GM12865 (cell line): ENCODE measurements at regions not wholly inside any gene's neighbourhood (a gene's known extent, or its start where the extent isn't known, plus 50 kb on each side); places are given as distances from the start of the nearest gene placed in this dataset.

ENCODE experiments used
- DNase-seq: peaks from one replicate; pipeline ENCODE4 v3.0.0; 2010; ENCODE audit warnings: low read depth
- H3K4me3 ChIP-seq: 2 replicates; pipeline ENCODE4 v1.5.1; 2011; ENCODE audit warnings: mild to moderate bottlenecking, low read depth, low read length, control low read depth
- CTCF ChIP-seq: IDR thresholded peaks from 2 replicates; pipeline ENCODE4 v1.5.1; 2011; ENCODE audit warnings: low read length, control low read depth, low read depth, inconsistent platforms; ENCODE audit not compliant: insufficient read depth; ENCODE audit errors: missing control alignments

GRCh38 chr5:92525131-92525530 lies 1055.9 kb downstream of the NR2F1-AS1 start:
- TF ChIP-seq CTCF: no peak

DNA sequence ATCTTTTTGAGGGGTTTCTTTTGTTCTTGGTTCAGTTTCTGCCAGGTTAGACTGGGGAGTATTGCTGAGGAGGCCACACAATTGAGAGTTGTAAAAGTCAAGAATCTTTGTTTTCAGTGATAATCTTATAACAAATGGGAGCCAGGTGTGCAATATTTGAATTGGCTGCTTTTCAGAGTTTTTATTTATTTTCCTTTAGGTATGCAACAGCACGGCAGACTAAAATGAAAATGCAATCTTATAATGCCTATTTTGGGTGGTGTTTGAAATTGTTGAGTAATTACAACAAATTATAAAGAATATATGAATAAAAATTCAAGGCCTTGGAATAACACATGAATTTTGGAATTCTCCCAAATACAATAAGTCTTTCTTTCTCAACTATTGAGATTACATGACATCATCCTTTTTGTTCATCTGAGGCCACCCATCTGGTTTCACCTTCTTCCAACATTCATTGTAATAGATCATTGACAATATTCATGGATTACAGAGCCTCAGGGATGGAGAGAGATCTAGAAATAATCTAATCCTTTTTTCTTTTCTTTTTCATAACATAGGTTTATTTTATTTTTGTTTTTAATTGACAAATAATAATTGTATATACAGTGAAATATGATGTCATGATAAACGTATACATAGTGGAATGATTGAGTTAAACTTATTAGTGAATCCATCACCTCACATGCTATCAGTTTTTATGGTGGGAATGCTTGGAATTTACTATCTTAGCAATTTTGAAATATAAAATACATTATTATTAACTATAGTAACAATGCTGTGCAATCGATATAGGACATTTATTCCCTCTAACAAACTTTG lies 1061.0 kb downstream of the NR2F1-AS1 start:
- no peak for DNase-seq
- no peak overlapping the region for H3K4me3 ChIP-seq
- no peak for TF ChIP-seq CTCF

More at GRCh38 chr5:92525131-92525530, 1055.9 kb downstream of the NR2F1-AS1 start:
- DNase-seq: no peak
- H3K4me3 ChIP-seq: no peak overlapping the region

DNA sequence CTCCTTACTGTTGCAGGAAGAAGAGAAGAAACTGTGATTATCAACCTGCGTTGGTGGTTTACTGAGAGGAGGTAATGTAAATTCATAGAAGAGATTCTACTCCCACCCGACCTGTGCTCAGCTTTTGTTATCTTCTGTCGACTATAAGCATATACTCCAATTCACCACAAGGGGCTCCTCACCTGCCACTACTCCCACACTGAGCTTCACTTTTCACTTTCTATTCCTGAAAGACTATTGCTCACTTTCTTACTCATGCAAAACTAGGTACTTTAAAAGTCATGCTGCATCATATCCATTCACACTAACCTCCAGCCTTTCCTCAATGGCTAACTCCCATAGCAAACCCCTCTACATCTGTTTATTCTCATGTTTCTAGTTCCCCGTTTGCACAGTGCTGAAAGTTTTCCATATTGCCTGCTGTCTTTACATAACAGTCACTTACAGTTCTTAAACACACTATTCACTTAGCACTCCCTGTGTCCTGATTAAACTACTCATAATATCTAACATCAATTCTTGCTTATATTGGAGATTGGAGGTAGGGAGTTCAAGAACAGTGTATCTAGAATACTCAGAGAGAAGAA lies 1062.6 kb downstream of the NR2F1-AS1 start:
- TF ChIP-seq CTCF: peak; percentile 60
- no peak overlapping the region for H3K4me3 ChIP-seq
- peak; percentile 65 for DNase-seq

DNA sequence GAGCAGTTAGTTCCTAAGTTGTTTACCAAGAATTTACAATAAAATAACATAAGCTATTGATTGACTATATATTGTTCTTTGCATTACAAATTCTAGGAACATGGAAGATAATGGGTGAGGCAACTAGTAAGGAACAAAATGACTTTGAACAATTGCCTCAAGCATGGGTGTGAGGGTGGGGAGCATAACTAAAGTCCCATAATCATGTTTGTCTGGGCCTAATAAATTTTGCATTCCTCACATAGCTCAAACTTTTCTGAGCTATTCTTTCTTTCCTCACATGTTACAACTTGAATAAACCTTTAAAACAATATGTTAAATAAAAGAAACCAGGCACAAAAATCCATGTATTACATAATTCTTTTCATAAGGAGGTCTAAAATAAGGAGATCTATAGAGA lies 1066.1 kb downstream of the NR2F1-AS1 start:
- TF ChIP-seq CTCF: no peak
- DNase-seq: no peak
- H3K4me3 ChIP-seq: no peak overlapping the region

DNA sequence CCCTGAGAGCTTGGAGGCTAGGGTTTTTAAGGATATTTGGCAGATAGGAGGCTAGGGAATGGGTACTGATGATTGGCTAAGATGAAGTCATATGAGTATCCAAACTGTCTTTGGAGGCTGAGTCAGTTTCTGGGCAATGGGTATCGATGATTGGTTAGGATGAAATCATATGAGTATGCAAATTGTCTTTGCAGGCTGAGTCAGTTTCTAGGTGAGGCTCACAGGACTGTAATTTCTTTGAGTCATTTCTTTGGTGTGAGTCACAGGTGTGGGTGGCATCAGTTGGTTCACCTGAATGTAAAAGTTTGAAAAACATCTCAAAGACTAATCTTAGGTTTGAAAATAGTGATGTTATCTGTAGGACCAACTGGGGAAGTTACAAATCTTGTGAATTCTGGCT lies 1068.0 kb downstream of the NR2F1-AS1 start:
- no peak for TF ChIP-seq CTCF
- no peak overlapping the region for H3K4me3 ChIP-seq
- no peak for DNase-seq

DNA sequence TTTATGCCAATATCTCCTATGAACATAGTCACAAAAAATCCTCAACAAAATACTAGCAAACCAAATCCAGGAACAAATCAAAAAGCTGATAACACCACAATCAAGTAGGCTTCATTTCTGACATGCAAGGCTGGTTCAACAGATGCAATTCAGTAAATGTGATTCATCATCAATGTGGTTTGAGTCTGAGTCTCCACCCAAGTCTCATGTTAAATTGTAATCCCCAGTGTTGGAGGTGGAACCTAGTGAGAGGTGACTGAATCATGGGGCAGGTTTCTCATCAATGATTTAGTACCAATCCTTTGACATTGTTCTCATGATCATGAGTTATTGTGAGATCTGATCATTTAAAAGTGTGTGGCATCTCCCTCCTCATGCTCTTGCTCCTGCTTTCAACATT lies 1072.7 kb downstream of the NR2F1-AS1 start:
- TF ChIP-seq CTCF: no peak
- no peak overlapping the region for H3K4me3 ChIP-seq
- no peak for DNase-seq
